Testis (tissue), 2 donors: ENCODE measurements at regions not wholly inside any gene's neighbourhood (a gene's known extent, or its start where the extent isn't known, plus 50 kb on each side); places are given as distances from the start of the nearest gene placed in this dataset.

Source experiments
- DNase-seq: peaks from one replicate; pipeline ENCODE4 v3.0.0-alpha.2; 2019
- H3K27ac ChIP-seq, 2 donors: fragments of 200-600 bp; sonication (generic); one replicate each; pipeline ENCODE4 v1.5.1; 2019
- H3K27me3 ChIP-seq: fragments of 200-600 bp; sonication (generic); one replicate; pipeline ENCODE4 v1.5.1; 2019
- H3K36me3 ChIP-seq: fragments of 200-600 bp; sonication (generic); one replicate; pipeline ENCODE4 v1.5.1; 2017; ENCODE audit warnings: low read depth; ENCODE audit errors: missing control alignments
- H3K4me1 ChIP-seq: fragments of 200-600 bp; sonication (generic); one replicate; pipeline ENCODE4 v1.5.1; 2019
- H3K4me3 ChIP-seq, 2 donors: fragments of 200-600 bp; sonication (generic); one replicate each; pipeline ENCODE4 v1.5.1; 2017 to 2019
- H3K9me3 ChIP-seq: fragments of 200-600 bp; sonication (generic); one replicate; pipeline ENCODE4 v1.5.1; 2017
- POLR2A ChIP-seq: fragments of 450-650 bp; IDR thresholded peaks from one replicate; pipeline ENCODE4 v1.6.1; 2017; ENCODE audit warnings: antibody characterized with exemption, mild to moderate bottlenecking, moderate library complexity
- WGBS, 2 donors: methylation state at CpG; one replicate each; pipeline ENCODE4 v1.1.5; 2018; 5-methylcytosine and 5-hydroxymethylcytosine counted together
- intact Hi-C: fragments of 100-400 bp; cut with DNase I; formaldehyde crosslinking; loops from one replicate; pipeline ENCODE4 v1.15.1; 2023; ENCODE audit warnings: low total_unique reads
- TF ChIP-seq, protein P1 (sequence below), 3 experiments: fragments of 450-650 bp in 2 of 3; fragments of 200-600 bp in 1 of 3; sonication (generic) in 1 of 3; IDR thresholded peaks; one replicate each; pipeline ENCODE4 v1.5.1; 2016 to 2019; ENCODE audit warnings: antibody characterized with exemption in 3 of 3, mild to moderate bottlenecking in 2 of 3, moderate library complexity in 1 of 3

GRCh38 chr3:116929505-116930222 lies 220.1 kb downstream of the TUSC7 start:
- Histone ChIP-seq H3K36me3 (no peaks in the 10 kb centered on the region), H3K4me3 (no peak overlapping the region), H3K9me3 (no peaks in the 10 kb centered on the region), H3K4me1 (no peaks in the 10 kb centered on the region), H3K27ac (no peak overlapping the region), H3K27me3 (no peaks in the 10 kb centered on the region)
- TF ChIP-seq POLR2A, result no peak
- TF ChIP-seq, protein P1, sequence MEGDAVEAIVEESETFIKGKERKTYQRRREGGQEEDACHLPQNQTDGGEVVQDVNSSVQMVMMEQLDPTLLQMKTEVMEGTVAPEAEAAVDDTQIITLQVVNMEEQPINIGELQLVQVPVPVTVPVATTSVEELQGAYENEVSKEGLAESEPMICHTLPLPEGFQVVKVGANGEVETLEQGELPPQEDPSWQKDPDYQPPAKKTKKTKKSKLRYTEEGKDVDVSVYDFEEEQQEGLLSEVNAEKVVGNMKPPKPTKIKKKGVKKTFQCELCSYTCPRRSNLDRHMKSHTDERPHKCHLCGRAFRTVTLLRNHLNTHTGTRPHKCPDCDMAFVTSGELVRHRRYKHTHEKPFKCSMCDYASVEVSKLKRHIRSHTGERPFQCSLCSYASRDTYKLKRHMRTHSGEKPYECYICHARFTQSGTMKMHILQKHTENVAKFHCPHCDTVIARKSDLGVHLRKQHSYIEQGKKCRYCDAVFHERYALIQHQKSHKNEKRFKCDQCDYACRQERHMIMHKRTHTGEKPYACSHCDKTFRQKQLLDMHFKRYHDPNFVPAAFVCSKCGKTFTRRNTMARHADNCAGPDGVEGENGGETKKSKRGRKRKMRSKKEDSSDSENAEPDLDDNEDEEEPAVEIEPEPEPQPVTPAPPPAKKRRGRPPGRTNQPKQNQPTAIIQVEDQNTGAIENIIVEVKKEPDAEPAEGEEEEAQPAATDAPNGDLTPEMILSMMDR (IDR thresholded peaks at IDR 0.05), result no peak
- 87 to 90% methylated on average over 3 of the region's 3 CpGs for WGBS, 2 donors
- DNase-seq, result no peak
- intact Hi-C loops, result no loop called here

- no peak for DNase-seq
- H3K36me3 ChIP-seq, result no peaks in the 10 kb centered on the region
- H3K9me3 ChIP-seq, result no peaks in the 10 kb centered on the region
- H3K27ac ChIP-seq, result no peak overlapping the region
- no peak overlapping the region for H3K4me3 ChIP-seq
- 83 to 86% methylated on average over 5 of the region's 5 CpGs for WGBS, 2 donors
- TF ChIP-seq POLR2A, result no peak
- intact Hi-C loops, result no loop called here
- no peaks in the 10 kb centered on the region for H3K27me3 ChIP-seq
- H3K4me1 ChIP-seq, result no peaks in the 10 kb centered on the region
These were observed 221.2 kb downstream of the TUSC7 start for GRCh38 chr3:116930786-116931185.

DNA sequence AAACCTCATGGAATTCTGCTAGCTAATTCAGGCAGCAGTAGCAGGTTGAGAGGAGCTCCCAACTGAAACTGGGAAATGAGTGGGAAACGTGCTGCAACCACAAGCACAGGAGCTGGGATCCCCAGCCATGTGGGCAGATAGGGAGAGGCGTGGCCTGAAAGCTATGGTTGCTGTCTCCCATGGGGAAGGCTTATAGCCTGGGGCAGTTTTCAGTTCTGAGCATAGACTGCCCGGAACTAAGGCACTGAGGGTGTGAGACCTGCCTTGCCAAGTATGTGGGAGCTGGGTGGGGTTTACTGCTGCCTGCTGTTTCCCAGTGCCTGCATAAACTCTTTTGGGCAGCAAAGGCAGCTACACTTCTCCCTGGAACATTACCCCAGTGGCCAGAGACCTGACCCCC lies 229.5 kb downstream of the TUSC7 start:
- no peak overlapping the region for H3K27ac ChIP-seq
- H3K36me3 ChIP-seq, result no peaks in the 10 kb centered on the region
- intact Hi-C loops, result no loop called here
- 85 to 86% methylated on average over 1 to 3 of the region's 3 CpGs for WGBS, 2 donors
- no peaks in the 10 kb centered on the region for H3K4me1 ChIP-seq
- H3K27me3 ChIP-seq, result no peaks in the 10 kb centered on the region
- no peaks in the 10 kb centered on the region for H3K9me3 ChIP-seq
- H3K4me3 ChIP-seq, result no peak overlapping the region
- TF ChIP-seq POLR2A, result no peak
- TF ChIP-seq, protein P1 (IDR thresholded peaks at IDR 0.05), result no peak
- no peak for DNase-seq

- no peak for DNase-seq
- H3K4me3 ChIP-seq, result no peak overlapping the region
- no peak for TF ChIP-seq POLR2A
- TF ChIP-seq, protein P1 (IDR thresholded peaks at IDR 0.05), result no peak
These were observed 230.0 kb downstream of the TUSC7 start for GRCh38 chr3:116939550-116939949.

GRCh38 chr3:116940719-116941118 lies 231.1 kb downstream of the TUSC7 start:
- Histone ChIP-seq H3K36me3 (no peaks in the 10 kb centered on the region), H3K4me3 (no peak overlapping the region), H3K27me3 (no peaks in the 10 kb centered on the region), H3K4me1 (no peaks in the 10 kb centered on the region), H3K27ac (no peak overlapping the region), H3K9me3 (no peaks in the 10 kb centered on the region)
- intact Hi-C loops, result no loop called here
- 95 to 100% methylated on average over 2 of the region's 2 CpGs for WGBS, 2 donors
- DNase-seq, result no peak
- no peak for TF ChIP-seq POLR2A
- TF ChIP-seq, protein P1 (IDR thresholded peaks at IDR 0.05), result no peak

More at GRCh38 chr3:116939550-116939949, 230.0 kb downstream of the TUSC7 start:
- H3K27me3 ChIP-seq, result no peaks in the 10 kb centered on the region
- H3K27ac ChIP-seq, result no peak overlapping the region
- no peaks in the 10 kb centered on the region for H3K4me1 ChIP-seq
- H3K9me3 ChIP-seq, result no peaks in the 10 kb centered on the region
- intact Hi-C loops, result no loop called here
- H3K36me3 ChIP-seq, result no peaks in the 10 kb centered on the region
